ENCODE measurements at regions not wholly inside any gene's neighbourhood (a gene's known extent, or its start where the extent isn't known, plus 50 kb on each side); places are given as distances from the start of the nearest gene placed in this dataset.

DNA sequence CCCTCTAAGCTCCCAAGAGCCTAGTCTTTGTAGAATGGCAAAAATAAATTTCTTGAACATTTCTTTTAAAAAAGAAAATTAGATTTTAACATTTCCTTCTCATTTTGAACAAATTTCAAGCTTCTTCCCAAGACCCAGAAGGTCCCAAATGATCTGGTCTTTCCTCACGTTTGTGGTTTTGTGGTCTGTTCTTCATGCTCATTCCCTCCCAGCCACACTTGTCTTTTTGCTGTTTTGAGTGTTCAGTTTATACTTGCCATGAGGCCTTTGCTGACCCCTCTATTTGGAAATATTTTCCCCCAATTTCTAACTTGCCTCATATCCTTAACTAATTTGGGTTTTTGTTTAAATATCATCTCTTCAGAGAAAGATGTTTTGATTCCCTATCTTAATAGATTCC lies 133.4 kb upstream of the PAPPA start:
- 80% methylated on average over 1 of the region's 1 CpG; no CpG with 5 or more reads in 1 of the 2 experiments for WGBS, 2 experiments (ENCODE audit: insufficient coverage in 2 of 2)
- Histone ChIP-seq H3K27ac (ENCODE audit: low read depth, low read length, severe bottlenecking) (no peak overlapping the region), H3K9me3 (ENCODE audit: control insufficient read depth, low read length) (no peaks in the 10 kb centered on the region), H3K4me3 (ENCODE audit: extremely low read depth, insufficient read depth, low read length, poor library complexity, severe bottlenecking) (no peak overlapping the region), H3K4me1 (ENCODE audit: control insufficient read depth, insufficient read depth, low read length, poor library complexity, severe bottlenecking) (no peaks in the 10 kb centered on the region), H3K36me3 (ENCODE audit: control insufficient read depth, insufficient read depth, low read length) (no peaks in the 10 kb centered on the region)

DNA sequence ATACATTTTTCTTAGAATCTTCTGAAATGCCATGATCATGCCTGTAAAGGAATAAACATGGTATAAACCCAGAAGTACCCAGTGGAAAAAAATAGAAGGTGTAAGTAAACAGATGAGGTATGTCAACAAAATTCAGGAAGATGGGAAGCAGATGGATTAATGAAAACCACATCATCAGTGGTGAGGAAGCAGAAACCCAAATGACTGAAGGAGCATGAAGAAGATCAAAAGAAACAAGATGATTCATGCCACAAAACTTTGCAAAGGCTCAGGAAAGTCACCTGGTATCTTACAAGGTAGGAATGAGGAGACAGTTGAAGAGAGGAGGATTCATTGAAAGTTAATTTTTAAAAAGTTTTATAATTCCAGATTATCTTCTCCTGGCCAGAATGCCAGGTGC lies 132.8 kb upstream of the PAPPA start:
- Histone ChIP-seq H3K4me3 (ENCODE audit: extremely low read depth, insufficient read depth, low read length, poor library complexity, severe bottlenecking) (no peak overlapping the region), H3K36me3 (ENCODE audit: control insufficient read depth, insufficient read depth, low read length) (no peaks in the 10 kb centered on the region), H3K4me1 (ENCODE audit: control insufficient read depth, insufficient read depth, low read length, poor library complexity, severe bottlenecking) (no peaks in the 10 kb centered on the region), H3K27ac (ENCODE audit: low read depth, low read length, severe bottlenecking) (no peak overlapping the region), H3K9me3 (ENCODE audit: control insufficient read depth, low read length) (no peaks in the 10 kb centered on the region)

DNA sequence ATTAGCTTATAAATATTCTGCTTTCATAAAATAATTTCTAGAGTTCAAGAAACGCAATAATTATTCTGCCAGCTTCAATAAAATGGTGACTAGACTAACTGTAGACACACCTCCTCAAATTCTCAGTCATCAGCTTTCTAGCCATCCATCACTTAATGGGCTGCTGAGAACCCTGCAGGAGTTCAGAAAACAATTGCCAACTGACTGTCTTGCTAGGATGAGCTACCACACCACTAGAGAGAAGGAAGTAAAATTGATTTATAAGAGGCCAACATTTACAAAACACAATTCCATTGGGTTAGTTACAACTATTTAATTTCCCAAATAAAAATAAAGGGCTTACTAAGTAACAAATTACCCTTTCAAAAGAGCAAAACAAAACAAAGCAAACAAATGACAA lies 126.5 kb upstream of the PAPPA start:
- H3K4me3 ChIP-seq (ENCODE audit: extremely low read depth, insufficient read depth, low read length, poor library complexity, severe bottlenecking): no peak overlapping the region
- H3K36me3 ChIP-seq (ENCODE audit: control insufficient read depth, insufficient read depth, low read length): no peaks in the 10 kb centered on the region
- WGBS, 2 experiments (ENCODE audit: insufficient coverage in 2 of 2): 67 to 80% methylated on average over 1 of the region's 1 CpG
- no peaks in the 10 kb centered on the region for H3K4me1 ChIP-seq (ENCODE audit: control insufficient read depth, insufficient read depth, low read length, poor library complexity, severe bottlenecking)
- no peaks in the 10 kb centered on the region for H3K9me3 ChIP-seq (ENCODE audit: control insufficient read depth, low read length)
- no peak overlapping the region for H3K27ac ChIP-seq (ENCODE audit: low read depth, low read length, severe bottlenecking)

DNA sequence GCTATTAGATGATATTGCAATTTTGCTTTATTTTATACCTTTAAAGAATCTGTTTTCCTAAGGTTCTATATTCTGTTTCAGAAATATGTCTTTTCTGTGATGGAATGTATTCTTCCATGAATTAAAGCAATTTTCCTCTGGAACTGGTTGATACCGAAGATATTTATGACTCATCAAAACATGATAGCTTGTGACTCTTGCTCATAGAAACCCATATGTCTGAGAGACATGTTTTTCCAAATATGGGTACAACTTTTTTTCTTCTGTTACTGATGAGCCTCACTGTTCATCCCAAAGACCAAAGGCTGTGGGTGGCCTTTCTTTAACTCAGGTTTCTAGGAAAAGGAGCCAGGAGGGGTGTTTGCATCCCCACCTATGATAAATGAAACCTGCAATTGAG lies 126.1 kb upstream of the PAPPA start:
- 100% methylated on average over 1 of the region's 1 CpG; no CpG with 5 or more reads in 1 of the 2 experiments for WGBS, 2 experiments (ENCODE audit: insufficient coverage in 2 of 2)
- H3K27ac ChIP-seq (ENCODE audit: low read depth, low read length, severe bottlenecking): no peak overlapping the region

DNA sequence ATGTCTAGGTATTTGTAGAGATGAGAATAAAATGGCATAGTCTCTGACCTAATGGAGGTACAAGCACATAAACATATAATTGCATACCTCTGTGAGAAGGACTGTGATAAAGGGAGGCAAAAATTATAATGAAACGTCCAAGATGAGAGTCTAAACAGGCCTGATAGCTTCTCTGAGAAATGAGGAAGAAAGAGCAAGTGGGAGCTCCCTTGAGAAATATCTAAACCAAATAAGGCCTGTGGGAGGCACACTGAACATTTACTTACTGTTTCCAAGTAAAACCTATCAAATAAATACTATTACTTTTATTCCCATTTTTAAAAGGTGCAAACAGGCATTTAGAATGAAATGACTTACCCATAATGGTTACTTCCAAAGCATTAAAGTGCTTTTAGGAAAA lies 125.6 kb upstream of the PAPPA start:
- Histone ChIP-seq H3K4me1 (ENCODE audit: control insufficient read depth, insufficient read depth, low read length, poor library complexity, severe bottlenecking) (no peaks in the 10 kb centered on the region), H3K27ac (ENCODE audit: low read depth, low read length, severe bottlenecking) (no peak overlapping the region), H3K4me3 (ENCODE audit: extremely low read depth, insufficient read depth, low read length, poor library complexity, severe bottlenecking) (no peak overlapping the region), H3K9me3 (ENCODE audit: control insufficient read depth, low read length) (no peaks in the 10 kb centered on the region), H3K36me3 (ENCODE audit: control insufficient read depth, insufficient read depth, low read length) (no peaks in the 10 kb centered on the region)
- WGBS, 2 experiments (ENCODE audit: insufficient coverage in 2 of 2): 80% methylated on average over 1 of the region's 1 CpG; no CpG with 5 or more reads in 1 of the 2 experiments

More for the DNA sequence above, 126.1 kb upstream of the PAPPA start:
- Histone ChIP-seq H3K36me3 (ENCODE audit: control insufficient read depth, insufficient read depth, low read length) (no peaks in the 10 kb centered on the region), H3K4me3 (ENCODE audit: extremely low read depth, insufficient read depth, low read length, poor library complexity, severe bottlenecking) (no peak overlapping the region), H3K4me1 (ENCODE audit: control insufficient read depth, insufficient read depth, low read length, poor library complexity, severe bottlenecking) (no peaks in the 10 kb centered on the region), H3K9me3 (ENCODE audit: control insufficient read depth, low read length) (no peaks in the 10 kb centered on the region)

DNA sequence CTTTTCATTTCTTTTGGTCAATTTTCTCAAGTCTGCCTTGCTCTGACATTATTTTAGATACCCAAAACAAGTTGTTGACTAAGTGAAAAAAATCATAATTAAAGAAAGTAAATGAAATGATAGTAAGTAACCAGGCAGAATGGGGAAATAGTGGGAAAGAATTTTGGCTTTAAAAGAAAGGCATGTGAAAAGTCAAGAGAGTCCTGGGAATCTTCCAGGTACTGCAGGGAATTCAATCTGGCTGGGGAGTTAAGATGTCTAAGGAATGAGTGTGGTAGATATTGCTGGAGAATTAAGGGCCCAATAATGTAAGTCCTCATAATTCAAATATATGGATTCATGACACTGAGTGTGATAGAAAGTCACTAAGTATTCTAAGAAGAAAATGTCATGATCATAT lies 123.1 kb upstream of the PAPPA start:
- H3K4me1 ChIP-seq (ENCODE audit: control insufficient read depth, insufficient read depth, low read length, poor library complexity, severe bottlenecking): no peaks in the 10 kb centered on the region
- no peaks in the 10 kb centered on the region for H3K36me3 ChIP-seq (ENCODE audit: control insufficient read depth, insufficient read depth, low read length)
- H3K27ac ChIP-seq (ENCODE audit: low read depth, low read length, severe bottlenecking): no peak overlapping the region
- H3K4me3 ChIP-seq (ENCODE audit: extremely low read depth, insufficient read depth, low read length, poor library complexity, severe bottlenecking): no peak overlapping the region
- H3K9me3 ChIP-seq (ENCODE audit: control insufficient read depth, low read length): no peaks in the 10 kb centered on the region

DNA sequence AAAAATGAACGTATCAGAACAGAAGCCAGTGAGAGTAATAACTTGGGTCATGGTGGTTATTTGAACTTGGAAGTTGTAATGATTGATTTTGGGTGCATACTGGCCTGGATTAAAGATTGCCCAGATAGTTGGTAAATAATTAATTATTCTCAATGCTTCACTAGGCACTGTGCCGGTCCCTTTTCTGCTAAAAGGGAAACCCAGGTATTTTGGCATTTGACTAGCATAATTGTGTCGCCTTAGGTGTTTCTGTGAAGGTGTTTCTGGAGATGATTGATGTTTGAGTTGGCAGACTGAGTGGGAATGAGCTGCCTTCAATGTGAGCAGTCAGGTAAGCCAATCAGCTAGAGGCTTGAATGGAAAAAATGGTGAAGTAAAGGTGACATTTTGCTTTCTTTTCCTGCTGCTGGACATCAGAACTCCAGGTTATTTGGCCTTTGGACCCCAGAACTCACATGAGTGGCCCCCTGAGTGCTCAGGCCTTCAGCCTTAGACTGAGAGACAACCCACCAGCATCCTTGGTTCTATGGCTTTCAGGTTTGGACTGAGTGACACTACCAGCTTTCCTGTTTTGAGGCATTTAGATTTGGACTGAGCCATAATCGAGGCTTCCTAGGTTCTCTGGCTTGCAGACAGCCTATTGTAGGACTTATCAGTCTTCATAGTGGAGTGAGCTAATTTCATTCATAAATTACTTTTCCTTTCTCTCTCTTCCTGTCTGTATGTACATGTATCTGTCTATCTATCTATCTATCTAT lies 120.7 kb upstream of the PAPPA start:
- Histone ChIP-seq H3K36me3 (ENCODE audit: control insufficient read depth, insufficient read depth, low read length) (no peaks in the 10 kb centered on the region), H3K4me1 (ENCODE audit: control insufficient read depth, insufficient read depth, low read length, poor library complexity, severe bottlenecking) (no peaks in the 10 kb centered on the region), H3K9me3 (ENCODE audit: control insufficient read depth, low read length) (no peaks in the 10 kb centered on the region), H3K27ac (ENCODE audit: low read depth, low read length, severe bottlenecking) (no peak overlapping the region), H3K4me3 (ENCODE audit: extremely low read depth, insufficient read depth, low read length, poor library complexity, severe bottlenecking) (no peak overlapping the region)
- WGBS, 2 experiments (ENCODE audit: insufficient coverage in 2 of 2): 76 to 91% methylated on average over 2 to 3 of the region's 4 CpGs

DNA sequence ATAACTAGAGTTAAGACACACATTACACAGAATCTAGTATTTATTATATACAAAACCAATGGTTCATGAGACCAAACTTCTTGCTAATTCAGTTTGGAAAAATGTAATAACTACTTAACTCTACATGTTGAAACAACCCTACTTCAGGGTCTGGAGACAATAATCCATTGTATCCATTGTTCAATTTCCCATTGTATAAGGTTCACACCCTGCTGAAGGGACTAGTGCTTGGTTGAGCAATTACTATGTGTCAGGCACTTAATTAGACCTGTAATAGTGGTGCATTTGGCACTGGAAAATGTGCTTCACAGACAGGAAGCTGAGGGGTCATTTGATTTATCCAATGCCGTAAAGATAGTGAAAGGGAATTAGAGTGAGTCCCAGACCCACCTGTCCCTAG lies 114.3 kb upstream of the PAPPA start:
- Histone ChIP-seq H3K4me3 (ENCODE audit: extremely low read depth, insufficient read depth, low read length, poor library complexity, severe bottlenecking) (no peak overlapping the region), H3K27ac (ENCODE audit: low read depth, low read length, severe bottlenecking) (no peak overlapping the region), H3K9me3 (ENCODE audit: control insufficient read depth, low read length) (no peaks in the 10 kb centered on the region), H3K4me1 (ENCODE audit: control insufficient read depth, insufficient read depth, low read length, poor library complexity, severe bottlenecking) (no peaks in the 10 kb centered on the region), H3K36me3 (ENCODE audit: control insufficient read depth, insufficient read depth, low read length) (no peaks in the 10 kb centered on the region)
- WGBS, 2 experiments (ENCODE audit: insufficient coverage in 2 of 2): 80% methylated on average over 1 of the region's 1 CpG; no CpG with 5 or more reads in 1 of the 2 experiments

DNA sequence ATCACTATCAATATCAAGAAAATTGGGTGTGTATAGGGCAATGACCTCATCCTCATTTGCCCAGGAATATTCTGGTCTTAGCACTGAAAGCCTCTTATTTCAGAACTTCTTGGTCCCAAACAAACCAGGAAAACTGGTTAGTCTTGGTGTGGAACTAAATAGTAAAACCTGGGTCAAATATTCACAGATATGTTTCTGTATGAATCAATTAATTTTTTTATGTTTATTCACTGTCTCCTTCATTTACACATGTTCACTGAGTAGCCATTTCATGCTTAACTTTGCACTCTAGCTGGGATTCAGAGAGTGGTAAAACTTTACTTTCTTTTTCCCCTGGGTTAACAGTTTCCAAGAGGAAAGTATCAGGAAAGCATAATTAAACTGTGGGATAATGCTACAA lies 113.7 kb upstream of the PAPPA start:
- H3K4me1 ChIP-seq (ENCODE audit: control insufficient read depth, insufficient read depth, low read length, poor library complexity, severe bottlenecking): no peaks in the 10 kb centered on the region
- no peaks in the 10 kb centered on the region for H3K9me3 ChIP-seq (ENCODE audit: control insufficient read depth, low read length)
- H3K4me3 ChIP-seq (ENCODE audit: extremely low read depth, insufficient read depth, low read length, poor library complexity, severe bottlenecking): no peak overlapping the region
- H3K27ac ChIP-seq (ENCODE audit: low read depth, low read length, severe bottlenecking): no peak overlapping the region
- H3K36me3 ChIP-seq (ENCODE audit: control insufficient read depth, insufficient read depth, low read length): no peaks in the 10 kb centered on the region

DNA sequence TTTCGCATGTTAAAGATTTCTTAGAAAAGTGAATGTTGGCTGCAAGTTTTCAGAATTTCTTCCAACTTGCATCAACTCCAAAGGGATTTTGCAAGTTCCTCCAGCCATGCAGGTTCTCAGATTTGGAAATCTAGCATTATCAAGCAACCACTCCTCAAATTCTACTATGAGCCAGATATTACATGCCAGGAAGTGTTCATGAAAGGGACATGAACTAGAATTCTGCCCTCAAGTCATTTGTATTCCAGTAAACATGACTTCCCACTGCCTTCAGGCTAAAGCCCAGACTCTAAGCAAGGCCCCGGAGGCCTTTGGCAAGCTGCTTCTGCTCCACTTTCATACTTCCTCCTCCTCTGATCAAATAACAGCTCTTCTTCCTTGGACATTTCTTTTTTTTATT lies 111.3 kb upstream of the PAPPA start:
- 83 to 100% methylated on average over 1 of the region's 2 CpGs for WGBS, 2 experiments (ENCODE audit: insufficient coverage in 2 of 2)
- H3K9me3 ChIP-seq (ENCODE audit: control insufficient read depth, low read length): no peaks in the 10 kb centered on the region
- no peaks in the 10 kb centered on the region for H3K4me1 ChIP-seq (ENCODE audit: control insufficient read depth, insufficient read depth, low read length, poor library complexity, severe bottlenecking)
- H3K27ac ChIP-seq (ENCODE audit: low read depth, low read length, severe bottlenecking): no peak overlapping the region
- no peak overlapping the region for H3K4me3 ChIP-seq (ENCODE audit: extremely low read depth, insufficient read depth, low read length, poor library complexity, severe bottlenecking)
- H3K36me3 ChIP-seq (ENCODE audit: control insufficient read depth, insufficient read depth, low read length): no peaks in the 10 kb centered on the region

DNA sequence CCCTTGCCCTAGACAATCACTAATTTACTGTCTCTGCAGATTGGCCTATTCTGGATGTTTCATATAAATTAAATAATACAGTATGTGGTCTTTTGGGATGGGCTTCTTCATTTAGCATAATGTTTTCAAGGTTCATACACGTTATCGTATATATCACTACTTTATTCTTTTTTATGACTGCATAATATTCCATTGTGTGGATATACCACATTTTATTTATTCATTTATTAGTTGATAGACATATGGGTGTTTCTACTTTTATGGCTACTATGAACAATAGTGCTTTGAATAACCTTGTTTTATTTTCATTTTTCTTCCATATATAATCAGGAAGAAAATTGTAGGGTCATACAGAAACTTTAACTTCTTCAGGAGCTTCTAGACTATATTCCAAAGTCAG lies 108.5 kb upstream of the PAPPA start:
- Histone ChIP-seq H3K27ac (ENCODE audit: low read depth, low read length, severe bottlenecking) (no peak overlapping the region), H3K4me3 (ENCODE audit: extremely low read depth, insufficient read depth, low read length, poor library complexity, severe bottlenecking) (no peak overlapping the region), H3K36me3 (ENCODE audit: control insufficient read depth, insufficient read depth, low read length) (no peaks in the 10 kb centered on the region), H3K9me3 (ENCODE audit: control insufficient read depth, low read length) (no peaks in the 10 kb centered on the region), H3K4me1 (ENCODE audit: control insufficient read depth, insufficient read depth, low read length, poor library complexity, severe bottlenecking) (no peaks in the 10 kb centered on the region)
- no CpG with 5 or more reads among the region's 2 CpGs for WGBS, 2 experiments (ENCODE audit: insufficient coverage in 2 of 2)

Measured in mesodermal cell (in vitro differentiated cells).